GM19238 (cell line): ENCODE measurements at regions not wholly inside any gene's neighbourhood (a gene's known extent, or its start where the extent isn't known, plus 50 kb on each side); places are given as distances from the start of the nearest gene placed in this dataset.
"Not testable (repeated sequence)": the region's sequence is repeated elsewhere in the genome, so short reads cannot be mapped to it uniquely, and the experiment has no call there.

Source experiments
- DNase-seq: peaks from one replicate; pipeline ENCODE4 v3.0.0; 2011; ENCODE audit warnings: low spot score; ENCODE audit not compliant: insufficient read length

DNA sequence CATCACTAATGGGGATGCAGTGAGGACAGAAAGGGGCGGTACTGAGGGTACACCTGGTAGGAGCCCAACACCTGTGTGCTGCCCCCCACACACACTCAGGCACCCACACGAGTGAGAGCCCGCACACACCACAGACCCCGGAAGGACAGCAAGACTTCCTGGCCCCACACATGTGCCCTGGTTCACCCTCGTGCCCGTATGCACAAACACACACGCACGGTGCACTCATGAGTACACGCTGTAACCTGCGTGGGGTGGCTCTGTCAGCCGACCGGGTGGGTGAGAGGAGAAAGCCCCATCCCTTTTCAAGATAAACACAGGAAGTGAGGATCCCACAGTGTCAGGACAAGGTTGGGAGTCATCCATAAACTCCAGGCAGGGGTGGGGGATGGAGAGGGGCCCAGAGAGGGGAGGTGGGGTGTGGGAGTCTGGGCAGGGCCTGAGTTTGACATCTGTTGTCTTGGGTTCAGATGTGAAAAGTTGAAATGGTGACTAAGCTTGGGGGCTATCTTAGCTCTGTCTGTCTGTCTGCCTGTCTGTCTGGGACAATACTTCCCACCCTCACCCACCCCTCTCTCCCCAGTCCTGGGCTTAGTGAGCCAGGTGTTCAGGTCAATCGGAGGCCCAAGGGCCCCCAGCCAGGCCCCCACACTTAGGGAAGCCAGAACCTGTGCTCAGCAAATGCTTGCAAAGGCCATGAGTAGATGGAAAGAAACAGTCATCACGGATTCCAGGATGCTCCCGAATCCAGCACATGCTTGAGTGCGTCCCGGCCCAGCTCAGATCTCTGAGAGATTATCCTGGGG, 119.8 kb upstream of the ZBTB40 start:
- DNase-seq = no peak

DNA sequence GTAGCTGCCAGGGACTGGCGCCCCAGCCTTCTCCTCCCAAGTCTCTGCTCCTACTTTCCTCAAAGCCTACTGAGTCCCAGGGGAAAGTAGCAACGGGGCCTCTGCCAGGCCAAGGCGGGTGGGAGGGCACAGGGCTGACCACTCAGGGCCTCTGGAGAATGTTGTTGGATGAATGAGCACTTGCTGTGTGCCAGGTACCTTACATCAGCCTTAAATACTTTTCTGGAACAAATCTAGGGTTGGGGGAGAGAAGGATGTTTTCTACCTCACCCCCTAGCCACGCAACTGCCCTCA, 119.3 kb upstream of the ZBTB40 start:
- no peak for DNase-seq

DNA sequence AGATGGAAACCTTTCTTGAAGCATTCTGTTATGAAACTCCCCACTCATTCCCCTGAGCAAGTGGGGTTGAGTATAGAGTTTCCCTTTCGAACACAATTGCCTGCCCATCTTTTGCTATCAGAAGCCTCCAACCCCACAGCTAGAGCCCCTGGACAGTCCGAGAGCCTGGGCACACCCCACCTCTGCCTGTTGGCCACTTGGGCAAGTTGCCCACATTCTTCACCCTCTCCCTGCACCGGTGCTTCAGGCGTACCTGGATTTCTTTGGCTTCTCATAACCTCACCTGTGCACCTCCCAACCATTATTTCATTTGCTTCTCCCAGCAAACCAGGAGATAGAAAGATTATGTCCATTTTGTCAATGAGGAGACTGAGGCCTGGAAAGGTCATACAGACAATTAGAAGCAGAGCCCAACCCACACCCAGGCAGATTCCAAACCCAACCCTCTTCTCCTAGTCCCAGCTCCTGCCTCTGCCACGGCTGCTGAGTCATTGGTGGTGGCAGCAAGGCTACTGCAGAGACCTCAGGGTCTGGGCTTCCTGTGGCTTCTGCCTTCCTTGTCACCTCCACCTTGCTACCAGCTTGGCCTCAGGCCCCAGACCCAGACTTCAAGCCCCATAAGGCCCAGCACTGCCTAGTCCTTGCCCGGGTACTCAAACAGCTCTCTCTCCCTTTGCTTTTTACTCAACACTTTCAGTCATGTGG, 118.7 kb upstream of the ZBTB40 start:
- no peak for DNase-seq

DNA sequence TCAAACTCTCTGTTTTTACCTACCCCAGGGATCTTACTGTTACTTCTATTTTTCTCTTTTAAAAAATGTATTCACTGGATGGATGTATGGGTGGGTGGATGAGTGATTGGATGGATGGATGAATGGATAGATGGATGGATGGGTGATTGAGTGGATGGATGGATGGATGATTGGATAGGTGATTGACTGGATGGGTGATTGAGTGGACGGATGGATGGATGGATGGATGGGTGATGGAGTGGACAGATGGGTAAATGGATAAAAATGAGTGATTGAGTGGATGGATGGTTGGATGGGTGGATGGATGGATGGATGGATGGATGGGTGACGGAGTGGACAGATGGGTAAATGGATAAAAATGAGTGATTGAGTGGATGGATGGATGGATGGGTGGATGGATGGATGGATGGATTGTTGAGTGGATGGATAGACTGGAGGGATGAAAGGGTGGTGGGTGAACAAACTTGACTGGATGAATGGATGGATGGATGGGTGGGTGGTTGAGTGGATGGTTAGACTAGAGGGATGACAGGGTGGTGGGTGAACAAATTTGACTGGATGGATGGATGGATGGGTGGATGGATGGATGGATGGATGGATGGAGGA, 118.0 kb upstream of the ZBTB40 start:
- DNase-seq = no peak

DNA sequence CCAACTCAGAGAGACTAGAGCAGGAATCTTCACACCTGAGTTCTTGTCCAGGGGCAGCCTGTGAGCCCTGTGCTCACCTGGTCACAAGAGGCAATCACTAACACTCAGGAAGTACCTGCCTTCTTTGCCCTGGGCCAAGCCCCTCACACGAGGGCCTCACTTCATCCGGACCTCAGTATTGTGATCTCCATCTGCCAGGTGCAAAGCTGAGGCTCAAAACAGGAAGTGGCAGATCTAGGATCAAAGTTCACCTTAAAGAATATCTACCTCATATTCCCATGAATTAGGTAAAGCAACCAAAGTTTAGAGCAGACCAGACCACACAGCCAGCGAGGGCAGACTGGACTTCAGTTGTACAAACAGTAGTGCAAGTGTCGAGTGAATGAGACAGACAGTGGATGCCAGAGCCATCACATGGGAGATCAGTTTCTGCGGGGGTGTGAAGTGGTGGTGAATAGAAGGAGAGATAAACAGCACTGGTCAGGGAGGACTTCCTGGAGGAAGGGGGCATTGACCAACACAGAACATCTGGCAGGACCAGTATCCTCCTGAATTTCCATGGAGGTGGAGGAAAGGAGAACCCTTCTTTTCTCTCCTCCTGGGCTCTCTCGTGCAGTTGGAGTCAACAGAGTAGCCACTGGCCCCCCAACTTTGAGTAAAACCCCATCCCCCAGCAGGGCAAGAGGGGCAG, 116.6 kb upstream of the ZBTB40 start:
- DNase-seq = no peak

GRCh38 chr1:22336274-22336673, 115.4 kb upstream of the ZBTB40 start:
- DNase-seq = not testable (repeated sequence)

DNA sequence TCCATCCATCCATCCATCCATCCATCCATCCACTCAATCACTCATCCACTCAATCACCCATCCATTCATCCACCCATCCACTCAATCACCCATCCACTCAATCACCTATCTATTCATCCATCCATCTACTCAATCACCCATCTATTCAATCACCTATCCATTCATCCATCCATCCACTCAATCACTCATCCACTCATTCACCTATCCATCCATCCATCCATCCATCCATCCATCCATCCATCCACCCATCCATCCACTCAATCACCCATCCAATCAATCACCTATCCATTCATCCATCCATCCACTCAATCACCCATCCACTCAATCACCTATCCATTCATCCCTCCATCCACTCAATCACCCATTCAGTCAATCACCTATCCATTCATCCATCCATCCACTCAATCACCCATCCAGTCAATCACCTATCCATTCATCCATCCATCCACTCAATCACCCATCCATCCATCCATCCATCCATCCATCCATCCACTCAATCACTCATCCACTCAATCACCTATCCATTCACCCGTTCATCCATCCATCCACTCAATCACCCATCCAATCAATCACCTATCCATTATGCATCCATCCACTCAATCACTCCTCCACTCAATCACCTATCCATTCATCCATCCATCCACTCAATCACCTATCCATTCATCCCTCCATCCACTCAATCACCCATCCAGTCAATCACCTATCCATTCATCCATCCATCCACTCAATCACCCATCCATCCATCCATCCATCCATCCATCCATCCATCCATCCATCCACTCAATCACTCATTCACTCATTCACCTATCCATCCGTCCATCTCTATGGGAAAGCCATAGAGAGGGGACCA, 114.7 kb upstream of the ZBTB40 start:
- not testable (repeated sequence) for DNase-seq

GRCh38 chr1:22338071-22338765, 113.4 kb upstream of the ZBTB40 start:
- no peak for DNase-seq

DNA sequence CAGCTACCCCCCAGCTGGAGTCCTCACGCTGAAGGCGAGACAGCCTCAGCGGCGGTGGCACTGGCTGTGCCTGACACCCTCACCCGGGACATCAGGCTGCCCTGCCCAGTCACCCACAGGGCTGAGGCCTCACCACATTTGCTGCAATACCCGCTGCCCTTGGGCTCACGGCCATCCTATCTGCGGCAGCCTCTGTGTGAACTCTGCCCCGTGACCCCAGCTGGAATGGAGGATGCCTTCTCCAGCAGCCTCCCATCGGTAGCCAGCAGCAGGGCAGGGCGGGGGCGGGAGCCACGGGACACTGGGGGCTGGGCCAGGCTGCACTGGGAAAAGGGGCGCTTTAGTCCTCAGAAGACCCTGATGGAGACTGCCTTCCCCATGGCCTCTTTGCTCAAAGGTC, 112.4 kb upstream of the ZBTB40 start:
- no peak for DNase-seq

GRCh38 chr1:22340066-22340465, 111.6 kb upstream of the ZBTB40 start:
- DNase-seq = no peak

DNA sequence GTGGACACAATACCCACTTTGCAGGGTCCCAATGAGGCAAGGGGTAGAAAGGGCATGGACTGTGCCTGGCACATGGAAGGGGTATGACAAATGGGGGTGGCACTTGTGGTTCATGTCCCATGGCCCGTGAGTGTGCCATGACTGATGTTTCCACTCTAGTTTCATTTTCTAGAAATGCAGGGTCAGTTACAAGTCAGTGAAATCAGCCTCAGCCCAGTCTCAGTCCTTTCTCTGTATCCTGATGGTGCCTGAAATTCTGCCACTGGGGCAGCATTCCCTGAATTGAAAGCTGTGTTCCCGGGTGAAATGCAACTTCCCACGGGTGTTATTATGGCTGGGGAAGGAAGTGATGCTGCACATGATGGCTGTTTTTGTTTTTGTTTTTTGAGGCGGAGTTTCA, 110.8 kb upstream of the ZBTB40 start:
- DNase-seq = no peak

DNA sequence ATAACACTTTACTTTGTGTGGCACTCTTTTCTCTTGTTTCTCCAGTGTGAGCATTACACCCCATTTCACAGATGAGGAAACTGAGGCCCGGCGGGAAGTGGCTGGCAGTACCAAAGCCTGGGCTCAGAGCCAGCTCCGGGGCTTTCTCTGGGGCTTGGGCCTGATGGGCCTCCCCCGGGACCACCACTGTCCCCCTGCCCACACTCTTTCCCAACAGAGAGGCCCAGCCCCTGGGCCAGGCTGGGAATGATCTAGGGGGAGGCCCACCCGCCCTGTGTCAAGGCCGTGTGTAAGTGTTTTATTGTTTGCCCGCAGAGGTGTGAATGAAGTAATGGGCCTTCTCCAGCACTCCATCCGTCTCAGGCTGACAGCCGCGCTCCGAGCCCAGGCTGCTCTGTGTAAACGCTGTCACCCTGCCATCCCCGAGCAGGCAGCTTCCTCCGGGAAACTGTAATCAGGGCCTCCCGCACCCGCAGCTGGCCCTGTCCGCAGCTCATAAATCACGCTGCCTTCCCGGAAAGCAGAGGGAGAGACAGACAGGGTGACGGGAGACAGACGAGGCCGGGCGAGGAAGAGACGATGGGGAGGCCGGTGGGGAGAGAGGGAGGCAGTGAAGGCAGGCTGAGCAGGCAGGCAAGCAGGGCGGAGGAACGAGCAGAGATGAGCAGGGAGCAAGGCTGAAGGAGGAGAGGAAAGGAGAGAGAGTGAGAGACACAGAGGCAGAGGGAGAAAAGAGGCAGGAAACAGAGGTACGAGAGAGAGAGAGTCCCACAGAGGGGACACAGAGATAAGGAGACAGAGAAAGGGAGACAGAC, 109.7 kb upstream of the ZBTB40 start:
- no peak for DNase-seq

- no peak for DNase-seq
These were observed 108.9 kb upstream of the ZBTB40 start for GRCh38 chr1:22342734-22343191.

- no peak for DNase-seq
These were observed 108.0 kb upstream of the ZBTB40 start for GRCh38 chr1:22343456-22344328.

DNA sequence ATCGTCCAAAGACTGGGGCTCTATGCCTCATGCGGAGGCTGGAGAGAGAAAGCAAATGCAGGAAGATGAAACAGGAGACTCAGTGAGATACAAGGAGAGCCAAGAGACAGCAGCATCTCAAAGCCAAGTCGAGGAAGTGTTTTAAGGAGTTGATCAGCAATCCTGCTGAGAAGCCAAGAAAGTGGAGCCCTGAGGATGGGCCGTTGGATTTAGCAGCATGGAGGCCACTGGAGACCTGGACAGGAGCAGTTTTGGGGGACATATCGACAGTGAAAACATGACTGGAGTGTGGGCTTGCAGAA, 107.4 kb upstream of the ZBTB40 start:
- no peak for DNase-seq

- DNase-seq = no peak
These were observed 106.6 kb upstream of the ZBTB40 start for GRCh38 chr1:22344851-22345560.

GRCh38 chr1:22347854-22348760, 103.5 kb upstream of the ZBTB40 start:
- DNase-seq = no peak
